ENCODE measurements at regions not wholly inside any gene's neighbourhood (a gene's known extent, or its start where the extent isn't known, plus 50 kb on each side); places are given as distances from the start of the nearest gene placed in this dataset.

GRCh38 chr13:82817133-82817532 lies 1065.1 kb downstream of the SLITRK1 start:
- DNase-seq (ENCODE audit: low read depth): no peak

GRCh38 chr13:82815791-82816190 lies 1066.5 kb downstream of the SLITRK1 start:
- DNase-seq (ENCODE audit: low read depth): no peak

- no peak for DNase-seq (ENCODE audit: low read depth)
Measured at GRCh38 chr13:82803341-82803740, 1078.9 kb downstream of the SLITRK1 start.

- no peak for DNase-seq (ENCODE audit: low read depth)
Measured at GRCh38 chr13:82802528-82802927, 1079.7 kb downstream of the SLITRK1 start.

- no peak for DNase-seq (ENCODE audit: low read depth)
Measured at GRCh38 chr13:82800391-82800790, 1081.9 kb downstream of the SLITRK1 start.

GRCh38 chr13:82797876-82798275 lies 1084.4 kb downstream of the SLITRK1 start:
- DNase-seq (ENCODE audit: low read depth): no peak

GRCh38 chr13:82791035-82791434 lies 1091.2 kb downstream of the SLITRK1 start:
- DNase-seq (ENCODE audit: low read depth): no peak

- no peak for DNase-seq (ENCODE audit: low read depth)
Measured at GRCh38 chr13:82772816-82773215, 1109.5 kb downstream of the SLITRK1 start.

- no peak for DNase-seq (ENCODE audit: low read depth)
Measured at GRCh38 chr13:82766732-82767321, 1115.4 kb downstream of the SLITRK1 start.

- no peak for DNase-seq (ENCODE audit: low read depth)
Measured at GRCh38 chr13:82758044-82758443, 1124.2 kb downstream of the SLITRK1 start.

- DNase-seq (ENCODE audit: low read depth): no peak
Measured at GRCh38 chr13:82751206-82751605, 1131.1 kb downstream of the SLITRK1 start.

GRCh38 chr13:82749551-82749950 lies 1132.7 kb downstream of the SLITRK1 start:
- DNase-seq (ENCODE audit: low read depth): no peak

GRCh38 chr13:82747958-82748357 lies 1134.3 kb downstream of the SLITRK1 start:
- DNase-seq (ENCODE audit: low read depth): no peak

- no peak for DNase-seq (ENCODE audit: low read depth)
Measured at GRCh38 chr13:82747291-82747690, 1135.0 kb downstream of the SLITRK1 start.

GRCh38 chr13:82740442-82740841 lies 1141.8 kb downstream of the SLITRK1 start:
- DNase-seq (ENCODE audit: low read depth): no peak

- no peak for DNase-seq (ENCODE audit: low read depth)
Measured at GRCh38 chr13:82739881-82740280, 1142.4 kb downstream of the SLITRK1 start.

- DNase-seq (ENCODE audit: low read depth): no peak
Measured at GRCh38 chr13:82729401-82729800, 1152.9 kb downstream of the SLITRK1 start.

GRCh38 chr13:82720986-82721385 lies 1161.3 kb downstream of the SLITRK1 start:
- no peak for DNase-seq (ENCODE audit: low read depth)

GRCh38 chr13:82719987-82720386 lies 1162.3 kb downstream of the SLITRK1 start:
- no peak for DNase-seq (ENCODE audit: low read depth)

GRCh38 chr13:82717249-82717648 lies 1165.0 kb downstream of the SLITRK1 start:
- DNase-seq (ENCODE audit: low read depth): no peak

GRCh38 chr13:82713687-82714405 lies 1168.4 kb downstream of the SLITRK1 start:
- DNase-seq (ENCODE audit: low read depth): no peak

GRCh38 chr13:82702513-82702912 lies 1179.8 kb downstream of the SLITRK1 start:
- no peak for DNase-seq (ENCODE audit: low read depth)

GRCh38 chr13:82701020-82701419 lies 1181.3 kb downstream of the SLITRK1 start:
- DNase-seq (ENCODE audit: low read depth): no peak

GRCh38 chr13:82698941-82699340 lies 1183.3 kb downstream of the SLITRK1 start:
- DNase-seq (ENCODE audit: low read depth): no peak
